ENCODE measurements at regions not wholly inside any gene's neighbourhood (a gene's known extent, or its start where the extent isn't known, plus 50 kb on each side); places are given as distances from the start of the nearest gene placed in this dataset.

- H3K4me3 ChIP-seq = no peak overlapping the region
- 71 to 83% (median 79%) methylated on average over 11 to 12 of the region's 12 CpGs for WGBS, 4 donors
- TF ChIP-seq CTCF (IDR thresholded peaks at IDR 0.05) (no peak), POLR2A (IDR thresholded peaks at IDR 0.05) (no peak)
- intact Hi-C loops (cut with DNase I) = no loop called here
- H3K4me1 ChIP-seq (replicated peaks in 1 of 2) = no peaks in the 10 kb centered on the region
- H3K27ac ChIP-seq = no peak overlapping the region
- no peaks in the 10 kb centered on the region for H3K36me3 ChIP-seq (replicated peaks in 1 of 2)
- DNase-seq = no peak
- no peaks in the 10 kb centered on the region for H3K27me3 ChIP-seq
- H3K9me3 ChIP-seq (replicated peaks in 1 of 3) = no peaks in the 10 kb centered on the region
These were observed 378.5 kb downstream of the ADGRD1 start for GRCh38 chr12:131332224-131332623.

GRCh38 chr12:131333136-131333535 lies 377.8 kb upstream of the SFSWAP start:
- no peaks in the 10 kb centered on the region for H3K4me1 ChIP-seq (replicated peaks in 1 of 2)
- 52 to 68% (median 58%) methylated on average over 11 to 12 of the region's 12 CpGs for WGBS, 4 donors
- H3K4me3 ChIP-seq = no peak overlapping the region
- no peaks in the 10 kb centered on the region for H3K36me3 ChIP-seq (replicated peaks in 1 of 2)
- no peaks in the 10 kb centered on the region for H3K27me3 ChIP-seq
- DNase-seq = peak in 1 of 7 donors; percentile 17
- intact Hi-C loops (cut with DNase I) = no loop called here
- no peaks in the 10 kb centered on the region for H3K9me3 ChIP-seq (replicated peaks in 1 of 3)
- H3K27ac ChIP-seq = no peak overlapping the region
- TF ChIP-seq CTCF (IDR thresholded peaks at IDR 0.05) (no peak), POLR2A (IDR thresholded peaks at IDR 0.05) (no peak)

GRCh38 chr12:131333621-131334440 lies 377.1 kb upstream of the SFSWAP start:
- H3K9me3 ChIP-seq (replicated peaks in 1 of 3) = no peaks in the 10 kb centered on the region
- 83 to 88% (median 83%) methylated on average over 4 to 15 of the region's 15 CpGs for WGBS, 4 donors
- intact Hi-C loops (cut with DNase I) = no loop called here

GRCh38 chr12:131334835-131335234 lies 376.1 kb upstream of the SFSWAP start:
- no peak for DNase-seq
- intact Hi-C loops (cut with DNase I) = no loop called here
- 62 to 66% (median 65%) methylated on average over 4 of the region's 4 CpGs for WGBS, 4 donors
- Histone ChIP-seq H3K27ac (no peak overlapping the region), H3K9me3 (replicated peaks in 1 of 3) (no peaks in the 10 kb centered on the region), H3K4me1 (replicated peaks in 1 of 2) (no peaks in the 10 kb centered on the region), H3K27me3 (no peaks in the 10 kb centered on the region), H3K36me3 (replicated peaks in 1 of 2) (no peaks in the 10 kb centered on the region), H3K4me3 (no peak overlapping the region)
- no peak for TF ChIP-seq CTCF (IDR thresholded peaks at IDR 0.05)
- no peak for TF ChIP-seq POLR2A (IDR thresholded peaks at IDR 0.05)

More at GRCh38 chr12:131333621-131334440, 377.1 kb upstream of the SFSWAP start:
- DNase-seq = no peak
- Histone ChIP-seq H3K27me3 (no peaks in the 10 kb centered on the region), H3K27ac (no peak overlapping the region), H3K36me3 (replicated peaks in 1 of 2) (no peaks in the 10 kb centered on the region), H3K4me1 (replicated peaks in 1 of 2) (no peaks in the 10 kb centered on the region), H3K4me3 (no peak overlapping the region)
- TF ChIP-seq CTCF (IDR thresholded peaks at IDR 0.05) (no peak), POLR2A (IDR thresholded peaks at IDR 0.05) (no peak)

All from adrenal gland (tissue), 9 donors.